T47D (cell line): ENCODE measurements at regions not wholly inside any gene's neighbourhood (a gene's known extent, or its start where the extent isn't known, plus 50 kb on each side); places are given as distances from the start of the nearest gene placed in this dataset.

Experiments used
- DNase-seq, 2 experiments: peaks; one replicate each; pipeline versions ENCODE4 v3.0.0 to v3.0.0-alpha.2; 2011 to 2012; ENCODE audit warnings: low read depth in 1 of 2, low spot score in 1 of 2
- JUND ChIP-seq: IDR thresholded peaks from 2 replicates; pipeline ENCODE4 v1.6.1; 2012; ENCODE audit warnings: low read depth
- in situ Hi-C: cut with HindIII; loops from 2 replicates; pipeline ENCODE4 v1.10.0; 2016; ENCODE audit warnings: low sequenced_read_pairs, low pct_unique_long_range_greater_than_20kb

- no peak for TF ChIP-seq JUND
- in situ Hi-C loops = no loop called here
- DNase-seq = no peak
These were observed 418.1 kb downstream of the ZNF716 start for GRCh38 chr7:57867884-57868701.

DNA sequence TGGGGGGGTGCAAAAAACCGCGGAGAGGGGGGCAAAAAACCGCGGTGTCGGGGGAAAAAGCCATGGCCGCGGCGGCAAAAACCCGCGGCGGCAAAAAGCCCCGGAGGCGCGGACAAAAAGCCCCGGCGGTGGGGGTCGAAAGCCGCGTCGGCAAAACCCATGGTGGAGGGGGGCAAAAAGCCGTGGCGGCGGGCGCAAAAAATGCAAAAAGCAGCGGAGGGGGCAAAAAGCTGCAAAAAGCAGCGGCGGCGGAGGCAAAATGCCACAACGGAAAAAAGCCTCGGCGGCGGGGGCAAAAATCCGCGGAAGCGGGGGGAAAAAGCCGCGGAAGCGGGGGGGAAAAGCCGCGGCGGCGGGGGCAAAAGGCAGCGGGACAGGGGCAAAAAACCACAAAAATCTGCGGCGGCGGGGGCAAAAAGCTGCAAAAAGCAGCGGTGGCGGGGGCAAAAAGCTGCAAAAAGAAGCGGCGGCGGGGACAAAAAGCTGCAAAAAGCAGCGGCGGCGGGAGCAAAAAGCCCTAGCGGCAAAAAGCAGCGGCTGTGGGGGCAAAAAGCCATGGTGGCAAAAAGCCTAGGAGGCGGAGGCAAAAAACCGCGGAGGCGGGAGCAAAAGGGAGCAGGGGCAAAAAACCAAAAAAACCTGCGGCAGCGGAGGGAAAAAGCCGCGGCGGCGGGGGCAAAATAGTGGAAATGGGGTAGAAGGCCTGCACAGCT, 418.9 kb downstream of the ZNF716 start:
- in situ Hi-C loops = no loop called here
- no peak for DNase-seq
- TF ChIP-seq JUND = no peak
